GM18498 (cell line): ENCODE measurements at regions not wholly inside any gene's neighbourhood (a gene's known extent, or its start where the extent isn't known, plus 50 kb on each side); places are given as distances from the start of the nearest gene placed in this dataset.

Experiments
- ATAC-seq: cut with Tn5 transposase; IDR thresholded peaks from one replicate; pipeline ENCODE4 v1.9.1; 2021; ENCODE audit warnings: mild to moderate bottlenecking, moderate library complexity; ENCODE audit not compliant: unreplicated experiment

GRCh38 chr15:93662162-93662885, 569.0 kb upstream of the MCTP2 start:
- ATAC-seq, result no peak

GRCh38 chr15:93658026-93658816, 569.2 kb upstream of the RGMA start:
- ATAC-seq, result no peak

- ATAC-seq, result no peak
Measured at GRCh38 chr15:93656041-93656440, 567.0 kb upstream of the RGMA start.

DNA sequence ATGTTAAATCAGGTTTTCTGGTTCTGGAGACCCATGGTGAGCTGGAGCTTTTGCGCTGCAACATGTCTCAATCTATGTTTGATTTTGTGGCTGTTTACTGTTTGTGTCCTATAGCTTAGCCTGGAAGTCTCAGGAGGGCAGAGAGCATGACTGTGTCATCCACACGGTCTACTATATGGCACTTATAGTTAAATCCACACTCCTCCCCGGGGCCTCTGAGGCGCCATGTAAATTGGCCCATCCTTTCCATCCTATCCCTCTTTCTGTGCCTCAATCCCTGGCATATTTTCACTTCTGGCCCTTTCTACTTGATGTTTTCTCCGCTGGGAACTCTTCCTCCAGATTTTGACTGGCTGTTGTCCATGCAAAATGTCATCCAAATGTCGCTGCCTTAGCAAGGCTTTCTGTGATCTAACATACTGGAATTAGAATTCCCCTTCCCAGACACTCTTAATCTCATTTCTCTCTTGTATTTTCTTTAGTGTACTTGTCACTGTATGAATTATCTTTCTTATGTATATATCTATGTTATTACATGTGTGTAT, 560.8 kb upstream of the RGMA start:
- ATAC-seq, result no peak

GRCh38 chr15:93646193-93646592, 557.2 kb upstream of the RGMA start:
- no peak for ATAC-seq

GRCh38 chr15:93645594-93645993, 556.6 kb upstream of the RGMA start:
- ATAC-seq, result no peak

GRCh38 chr15:93644595-93644994, 555.6 kb upstream of the RGMA start:
- no peak for ATAC-seq

- ATAC-seq, result no peak
Measured at GRCh38 chr15:93640411-93640962, 551.5 kb upstream of the RGMA start.

DNA sequence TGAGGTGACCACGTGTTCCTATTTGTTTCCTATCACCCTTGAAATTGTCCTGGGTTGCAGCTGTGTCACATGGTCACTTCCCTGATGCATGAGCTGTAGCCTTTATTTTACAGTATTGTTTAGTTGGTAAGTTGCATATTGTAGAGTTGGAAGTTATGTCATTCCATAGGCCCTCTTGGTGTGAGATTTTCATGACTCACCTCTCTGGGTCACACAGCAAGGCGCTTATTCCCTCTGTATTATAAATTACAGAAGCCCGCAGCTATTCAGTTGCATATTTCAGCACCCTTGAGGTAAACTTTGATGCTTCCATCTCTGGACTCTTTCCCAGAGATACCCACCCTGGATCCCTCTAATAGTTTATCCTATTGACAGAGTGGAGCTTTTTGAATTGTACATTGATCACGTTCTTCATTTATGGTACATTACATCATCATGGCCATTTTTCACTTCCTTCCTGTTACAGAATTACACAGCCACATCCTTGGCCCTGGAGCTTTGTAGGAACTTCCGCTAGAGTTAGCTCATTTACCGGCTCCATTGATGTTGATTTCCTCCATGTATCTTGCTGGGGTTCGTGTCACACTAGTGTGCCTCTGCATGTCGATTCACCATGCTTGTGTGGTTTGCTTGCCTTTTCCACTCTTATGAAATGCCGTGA, 543.1 kb upstream of the RGMA start:
- ATAC-seq, result no peak

DNA sequence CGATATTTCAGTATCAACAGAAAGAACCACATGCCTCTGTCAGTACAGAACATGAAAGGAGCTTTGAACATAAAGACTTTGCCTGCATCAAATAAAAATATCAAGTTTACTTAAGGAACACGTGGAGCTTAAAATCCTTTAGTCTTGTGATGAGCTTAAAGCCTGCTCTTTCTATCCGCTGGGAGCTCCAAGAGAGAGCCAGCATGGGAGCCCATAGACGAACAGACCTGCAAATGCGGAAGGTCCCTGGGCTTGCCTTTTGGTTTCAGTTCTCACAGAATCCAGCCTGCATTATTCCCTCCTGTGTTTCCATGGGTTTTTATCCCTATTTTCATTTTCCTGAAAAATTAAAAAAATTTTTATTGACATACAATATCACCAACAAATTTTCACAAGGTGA, 530.6 kb upstream of the RGMA start:
- no peak for ATAC-seq

DNA sequence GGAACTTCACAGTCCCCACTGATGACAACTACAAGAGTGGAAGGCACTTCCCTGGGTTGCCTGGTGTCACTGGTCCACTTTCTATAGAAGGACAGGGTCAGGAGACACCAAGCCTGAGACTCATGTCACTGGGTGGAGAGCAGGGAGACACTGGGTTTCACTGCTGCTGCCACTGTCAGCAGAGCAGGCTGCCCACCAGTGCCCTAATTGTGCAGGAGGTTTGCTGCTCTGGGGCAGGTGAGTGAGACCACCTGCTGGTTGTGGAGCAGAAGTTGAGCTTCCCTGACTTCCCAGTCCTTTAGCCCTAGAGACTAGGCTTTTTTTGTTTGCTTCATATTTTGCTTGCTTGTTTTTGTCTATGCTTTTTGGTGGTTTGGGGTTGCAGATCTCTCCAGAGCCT, 528.4 kb upstream of the RGMA start:
- no peak for ATAC-seq

GRCh38 chr15:93614386-93615104, 525.5 kb upstream of the RGMA start:
- ATAC-seq, result no peak

DNA sequence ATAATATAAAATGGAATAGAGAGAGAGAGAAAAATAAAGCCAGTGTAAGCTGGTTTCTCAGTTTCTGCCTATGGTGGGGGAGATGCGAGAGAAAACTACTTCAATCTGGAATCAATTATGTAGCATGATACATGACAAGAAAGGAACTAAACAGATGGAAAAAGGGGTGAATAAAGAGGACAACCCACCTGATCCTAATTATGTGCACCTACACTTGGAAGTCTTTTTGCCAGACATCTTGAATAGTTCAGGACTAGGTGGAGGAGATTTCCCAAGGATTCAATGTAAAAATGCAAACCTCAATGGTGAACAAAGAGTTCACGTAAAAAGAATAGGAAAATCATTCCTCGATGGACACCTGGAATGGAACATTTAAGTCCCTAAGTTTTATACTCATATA, 524.4 kb upstream of the RGMA start:
- ATAC-seq, result no peak

- no peak for ATAC-seq
Measured at GRCh38 chr15:93612953-93613352, 523.9 kb upstream of the RGMA start.

DNA sequence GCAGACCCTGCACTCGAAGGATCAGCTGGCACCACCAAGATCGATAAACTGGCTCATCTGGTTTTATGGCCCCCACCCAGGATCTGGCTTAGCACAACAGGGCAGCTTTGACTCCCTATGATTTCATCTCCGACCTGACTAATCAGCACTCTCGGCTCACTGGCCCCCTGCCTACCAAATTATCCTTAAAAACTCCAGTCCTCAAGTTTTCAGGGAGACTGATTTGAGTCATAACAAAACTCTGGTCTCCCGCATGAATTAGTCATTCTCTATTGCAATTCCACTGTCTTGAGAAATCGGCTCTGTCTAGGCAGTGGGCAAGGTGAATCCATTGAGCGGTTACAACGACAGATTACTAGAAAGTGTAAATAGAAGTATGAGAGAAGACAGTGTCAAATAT, 521.9 kb upstream of the RGMA start:
- no peak for ATAC-seq

DNA sequence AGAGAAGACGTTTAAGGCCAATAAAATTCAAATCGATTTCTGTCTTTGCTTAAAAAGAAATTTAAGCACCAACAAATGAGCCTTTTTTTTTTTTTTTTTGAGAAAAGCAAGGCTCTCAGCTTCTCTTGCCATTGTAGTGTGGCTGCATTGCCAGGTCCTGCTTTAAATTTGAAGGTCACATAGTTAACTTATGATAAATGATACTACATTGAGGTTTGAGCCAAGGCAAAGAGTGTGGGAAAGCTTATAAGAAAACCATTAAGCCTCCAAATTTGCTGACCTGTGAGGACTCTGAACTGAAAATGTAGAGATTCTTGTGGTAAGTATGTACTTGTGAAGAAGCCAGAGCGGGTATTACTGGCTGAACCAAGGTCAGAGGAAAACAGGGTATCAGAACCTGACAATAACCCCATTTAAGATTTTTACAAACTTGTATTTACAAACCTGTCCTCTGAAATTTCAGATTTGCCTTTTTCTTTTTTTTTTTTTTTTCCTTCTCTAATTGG, 519.7 kb upstream of the RGMA start:
- no peak for ATAC-seq

- no peak for ATAC-seq
Measured at GRCh38 chr15:93603550-93603949, 514.5 kb upstream of the RGMA start.

GRCh38 chr15:93587059-93587521, 498.1 kb upstream of the RGMA start:
- ATAC-seq, result no peak

DNA sequence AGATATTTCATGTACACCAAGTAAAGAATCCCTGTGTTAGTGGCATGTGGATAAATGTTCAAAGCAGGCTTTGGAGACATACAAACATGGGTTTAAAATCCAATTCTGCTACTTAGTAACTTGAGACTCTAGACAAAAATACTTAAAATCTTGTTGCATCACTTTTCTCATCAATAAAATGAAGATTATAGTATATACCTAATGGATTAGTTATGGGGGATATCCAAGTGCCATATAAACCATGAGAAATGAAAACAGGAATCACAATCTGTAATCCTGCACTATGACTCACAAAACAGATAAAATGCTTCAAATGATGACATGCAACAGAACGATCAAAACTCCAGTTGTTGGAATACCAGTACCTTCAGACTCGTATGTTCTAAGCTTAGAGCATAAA, 496.0 kb upstream of the RGMA start:
- ATAC-seq, result no peak

DNA sequence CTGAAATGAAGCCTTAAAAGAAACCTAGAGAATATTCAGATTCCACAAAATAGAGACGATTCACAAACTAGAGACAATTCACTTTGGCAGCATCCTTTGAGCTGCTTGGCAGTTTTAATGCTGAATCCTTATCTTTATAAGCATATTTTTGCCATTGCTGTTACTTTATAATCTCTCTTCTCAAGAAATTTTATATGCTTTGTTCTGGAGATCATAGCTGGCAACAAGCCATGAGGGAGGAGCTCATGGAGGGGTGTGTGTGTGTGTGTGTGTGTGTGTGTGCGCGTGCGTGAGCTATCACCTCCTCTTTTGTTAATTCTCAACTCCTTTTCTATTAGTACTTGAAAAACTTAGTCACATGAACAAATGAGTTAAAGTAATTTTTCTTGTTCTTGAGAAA, 495.0 kb upstream of the RGMA start:
- no peak for ATAC-seq
